Inferior parietal cortex (tissue), 1 donor: ENCODE measurements at regions not wholly inside any gene's neighbourhood (a gene's known extent, or its start where the extent isn't known, plus 50 kb on each side); places are given as distances from the start of the nearest gene placed in this dataset.

Experiments used
- DNase-seq: peaks from one replicate; pipeline ENCODE4 v3.0.0-alpha.2; 2016; ENCODE audit errors: extremely low spot score

- DNase-seq: no peak
Measured at GRCh38 chr16:55154956-55155355, 169.0 kb upstream of the IRX6 start.

GRCh38 chr16:55155815-55156214, 168.2 kb upstream of the IRX6 start:
- no peak for DNase-seq

DNA sequence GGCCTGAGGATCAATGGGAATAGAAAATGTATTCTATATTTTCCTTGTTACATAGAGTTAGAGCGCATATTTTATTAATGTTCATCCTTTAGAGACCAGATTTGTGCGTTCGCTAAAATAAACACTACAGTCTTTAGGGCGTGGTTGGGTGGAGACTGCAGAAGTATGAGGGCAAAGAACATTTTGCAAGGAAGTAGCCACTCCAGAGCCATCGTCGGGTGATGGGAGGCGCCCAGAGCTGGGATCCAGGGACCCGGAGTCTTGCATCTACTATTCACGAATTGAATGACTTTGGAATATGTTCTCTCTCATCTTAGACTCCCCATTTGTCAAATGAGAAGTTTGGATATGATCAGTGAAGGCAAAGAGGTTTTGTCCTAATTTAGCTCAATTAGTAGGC, 154.2 kb upstream of the IRX6 start:
- no peak for DNase-seq

GRCh38 chr16:55171241-55171640, 152.8 kb upstream of the IRX6 start:
- DNase-seq: no peak

GRCh38 chr16:55175389-55175788, 148.6 kb upstream of the IRX6 start:
- DNase-seq: no peak

DNA sequence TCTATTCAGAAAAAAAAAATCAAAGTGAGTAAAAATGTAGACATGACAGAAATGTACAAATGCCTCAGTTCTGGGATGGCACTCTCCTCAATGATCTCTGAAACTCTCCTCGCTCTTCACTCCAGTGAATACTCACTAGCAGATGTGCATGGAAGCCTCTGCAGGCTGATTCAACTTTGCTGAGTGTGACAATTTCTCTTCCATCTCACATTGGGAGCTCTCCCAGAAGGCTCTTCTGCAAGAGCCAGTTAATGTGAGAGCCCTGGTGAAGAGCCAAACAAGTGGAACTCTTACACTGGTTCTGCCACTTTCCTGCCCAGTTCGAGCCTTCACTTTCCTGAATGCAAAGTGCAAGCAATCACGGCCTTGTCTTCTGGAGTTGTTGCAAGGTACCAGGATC, 147.1 kb upstream of the IRX6 start:
- DNase-seq: no peak

GRCh38 chr16:55179411-55179810, 144.6 kb upstream of the IRX6 start:
- no peak for DNase-seq

DNA sequence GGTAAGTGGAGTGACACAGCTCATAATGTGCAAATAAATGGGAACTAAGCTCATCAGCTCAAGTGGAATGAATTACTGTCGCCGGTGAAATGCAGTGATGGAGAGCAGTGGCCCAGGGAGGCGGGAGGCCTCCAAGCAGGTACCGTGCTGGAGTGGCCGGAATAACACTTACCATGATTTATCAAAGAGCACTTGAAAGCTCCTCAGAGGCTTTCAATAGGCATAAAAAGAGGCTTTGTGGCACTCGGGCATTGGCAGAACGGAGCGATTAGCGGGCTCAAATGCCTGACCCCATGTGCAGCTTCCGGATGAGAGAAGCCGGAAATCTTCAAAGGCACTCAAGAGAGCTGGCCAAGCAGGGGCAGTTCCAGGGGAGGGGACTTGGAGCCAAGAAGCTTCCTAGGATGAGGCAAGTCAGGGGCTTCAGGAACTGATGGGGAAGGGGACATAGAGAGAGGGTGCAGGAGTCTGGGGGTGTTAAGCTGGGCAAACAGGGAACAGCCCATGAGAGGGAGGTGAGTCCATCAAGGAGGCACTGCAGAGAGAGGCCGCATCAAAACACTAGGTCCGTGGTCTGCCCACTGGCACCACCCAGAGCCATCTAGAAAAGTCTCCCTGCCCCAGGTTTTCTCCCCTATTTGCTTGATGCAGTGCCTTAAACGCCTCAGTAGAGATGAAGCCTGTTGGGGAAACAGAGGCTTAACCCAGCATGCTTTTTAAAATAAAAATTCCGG, 144.0 kb upstream of the IRX6 start:
- no peak for DNase-seq

- no peak for DNase-seq
Measured at GRCh38 chr16:55184052-55184451, 140.0 kb upstream of the IRX6 start.

DNA sequence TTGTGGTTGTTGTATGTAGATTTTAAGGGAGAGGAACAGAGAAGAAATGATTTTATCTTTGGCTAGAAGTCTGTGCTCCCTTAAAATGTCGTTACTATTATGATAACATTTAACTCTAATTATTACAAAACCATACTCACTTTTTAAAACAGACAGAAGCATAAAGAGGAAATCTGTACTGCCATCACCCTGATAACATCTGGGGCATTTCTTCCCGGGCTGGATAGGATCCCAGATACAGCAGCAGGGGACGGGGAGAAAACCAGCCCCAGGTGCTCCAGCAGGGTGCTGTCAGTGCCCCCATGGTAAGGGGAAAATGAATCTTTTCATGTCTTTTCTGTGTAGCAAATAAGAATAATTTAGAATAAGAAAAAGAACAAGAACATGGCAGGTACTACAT, 139.4 kb upstream of the IRX6 start:
- no peak for DNase-seq

GRCh38 chr16:55189224-55189623, 134.8 kb upstream of the IRX6 start:
- no peak for DNase-seq

DNA sequence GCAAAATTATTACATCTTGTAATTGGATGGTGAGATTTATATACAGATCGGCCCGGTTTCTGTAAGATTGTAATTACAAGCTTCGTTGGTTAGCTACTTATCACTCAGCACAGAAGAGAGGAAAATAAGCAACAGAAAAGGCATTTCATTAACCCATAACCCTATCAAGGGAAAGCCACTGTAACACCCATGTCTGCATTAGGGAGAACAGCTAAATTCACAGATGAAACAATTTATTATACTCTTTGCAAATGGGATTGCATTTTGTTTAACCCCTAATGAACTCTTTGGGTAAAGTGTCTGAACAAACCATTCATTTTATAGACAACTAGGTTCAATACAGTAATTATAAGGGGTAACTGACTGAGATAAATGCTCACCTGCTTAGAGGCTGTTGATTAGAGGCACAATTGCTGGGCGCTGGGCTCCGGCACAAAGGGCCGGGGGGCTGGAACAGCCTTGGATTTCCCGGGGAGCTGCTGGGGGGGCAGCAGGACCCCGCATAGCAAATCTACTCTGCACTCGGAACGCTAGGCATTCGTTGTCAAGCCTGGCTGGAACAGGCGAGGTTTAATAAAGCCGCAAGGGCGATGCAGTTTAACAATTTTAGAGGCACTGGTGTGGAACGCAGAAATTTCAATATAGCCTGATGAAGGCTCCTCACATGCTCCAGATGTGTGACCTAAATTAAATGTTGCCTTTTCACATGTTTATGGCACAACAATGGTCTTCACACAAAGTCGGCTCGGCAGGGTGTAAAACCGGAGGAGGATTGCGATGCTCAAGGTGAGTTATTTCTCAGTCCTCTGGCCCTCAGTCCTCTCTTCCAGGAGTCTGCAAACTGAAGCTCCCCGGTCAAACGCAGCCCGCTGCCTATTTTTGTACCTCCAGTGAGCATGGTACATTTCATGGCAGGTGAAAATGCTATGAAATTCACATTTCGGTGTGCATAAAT, 134.0 kb upstream of the IRX6 start:
- DNase-seq: no peak

GRCh38 chr16:55192734-55193133, 131.3 kb upstream of the IRX6 start:
- DNase-seq: no peak

DNA sequence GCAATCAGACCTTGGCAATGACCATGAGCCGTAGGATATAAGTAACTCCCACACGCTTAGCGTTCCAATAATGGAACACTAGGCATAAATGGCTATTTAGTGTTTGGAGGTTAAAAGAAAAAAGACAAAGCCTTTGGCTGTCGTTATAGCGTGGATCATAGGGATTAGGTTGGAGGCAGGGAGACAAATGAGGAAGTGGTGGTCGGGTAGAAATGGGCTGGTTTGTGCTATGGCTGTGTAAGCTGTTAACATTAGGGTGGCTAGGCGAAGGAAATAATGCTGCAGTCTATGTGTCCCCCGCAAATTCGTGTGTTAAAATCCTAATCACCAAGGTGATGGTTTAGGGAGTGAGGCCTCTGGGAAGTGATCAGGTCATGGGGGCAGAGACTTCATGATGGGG, 120.4 kb upstream of the IRX6 start:
- no peak for DNase-seq

DNA sequence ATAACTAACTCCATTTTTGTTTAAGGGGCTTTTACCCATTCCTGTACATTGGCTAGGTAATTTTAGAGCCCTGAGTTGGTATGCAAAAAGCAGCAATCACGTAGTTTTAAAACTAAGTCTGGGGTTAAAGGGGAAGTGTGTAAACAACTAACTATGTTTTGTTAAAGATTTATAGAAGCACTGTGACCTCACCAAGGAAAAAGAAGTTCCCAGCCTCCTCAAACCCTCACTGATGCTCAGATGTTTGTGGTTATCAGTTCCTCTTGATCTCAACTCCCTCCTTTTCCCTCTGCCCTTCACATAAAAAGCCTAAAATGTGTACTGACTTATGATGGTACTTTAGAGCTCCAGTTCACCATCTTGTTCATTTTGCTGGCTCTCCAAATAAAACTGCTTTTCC, 119.9 kb upstream of the IRX6 start:
- no peak for DNase-seq

GRCh38 chr16:55204923-55205322, 119.1 kb upstream of the IRX6 start:
- no peak for DNase-seq

GRCh38 chr16:55207693-55208428, 116.1 kb upstream of the IRX6 start:
- no peak for DNase-seq

DNA sequence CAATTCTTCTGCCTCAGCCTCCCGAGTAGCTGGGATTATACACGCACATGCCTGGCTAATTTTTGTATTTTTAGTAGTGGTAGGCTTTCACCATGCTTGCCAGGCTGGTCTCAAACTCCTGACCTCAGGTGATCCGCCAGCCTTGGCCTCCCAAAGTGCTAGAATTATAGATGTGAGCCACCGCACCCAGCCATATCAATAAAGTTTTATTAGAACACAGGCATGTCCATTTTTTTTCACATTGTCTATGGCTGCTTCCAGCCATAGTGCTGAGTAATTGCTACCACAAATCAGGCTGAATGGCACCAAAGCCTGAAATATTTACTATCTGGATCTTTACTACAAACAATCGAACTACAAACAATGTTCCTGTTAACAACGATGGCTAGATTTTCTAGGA, 114.4 kb upstream of the IRX6 start:
- no peak for DNase-seq

DNA sequence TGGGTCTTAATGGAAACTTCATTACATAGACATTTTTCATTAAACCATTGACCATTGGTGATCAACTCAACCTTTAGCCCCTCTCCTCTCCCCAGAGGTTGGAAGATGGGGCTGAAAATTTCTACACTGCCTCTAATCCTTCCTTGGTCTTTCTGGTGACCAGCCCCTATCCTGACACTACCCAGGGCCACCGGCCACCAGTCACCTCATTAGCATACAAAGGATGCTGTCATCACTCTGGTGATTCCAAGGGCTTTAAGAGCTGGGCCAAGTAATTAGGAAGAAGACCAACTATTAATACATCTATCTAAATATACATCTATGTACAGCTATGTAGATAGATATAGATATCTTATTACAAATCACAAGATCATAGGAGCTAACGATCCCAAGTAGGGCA, 111.2 kb upstream of the IRX6 start:
- DNase-seq: no peak

DNA sequence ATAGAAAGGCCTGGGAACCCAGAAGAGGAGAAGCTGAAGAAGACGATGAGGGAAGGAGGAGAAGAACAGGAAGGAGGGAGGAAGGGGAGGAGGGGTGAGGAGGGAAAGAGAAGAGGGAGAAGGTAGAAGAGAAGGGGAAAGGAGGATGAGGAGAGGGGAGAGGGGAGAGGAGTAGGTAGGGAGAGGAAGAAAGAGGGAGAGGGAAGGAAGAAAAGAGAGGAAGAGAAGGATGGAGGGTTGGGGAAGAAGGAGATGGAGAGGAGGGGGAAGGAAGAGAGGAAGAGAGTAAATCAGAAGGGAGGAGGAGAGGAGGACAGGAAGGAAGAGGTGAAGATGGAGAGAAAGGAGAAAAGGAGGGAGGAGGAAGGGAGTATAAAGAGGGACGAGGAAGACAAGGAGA, 109.6 kb upstream of the IRX6 start:
- DNase-seq: no peak

DNA sequence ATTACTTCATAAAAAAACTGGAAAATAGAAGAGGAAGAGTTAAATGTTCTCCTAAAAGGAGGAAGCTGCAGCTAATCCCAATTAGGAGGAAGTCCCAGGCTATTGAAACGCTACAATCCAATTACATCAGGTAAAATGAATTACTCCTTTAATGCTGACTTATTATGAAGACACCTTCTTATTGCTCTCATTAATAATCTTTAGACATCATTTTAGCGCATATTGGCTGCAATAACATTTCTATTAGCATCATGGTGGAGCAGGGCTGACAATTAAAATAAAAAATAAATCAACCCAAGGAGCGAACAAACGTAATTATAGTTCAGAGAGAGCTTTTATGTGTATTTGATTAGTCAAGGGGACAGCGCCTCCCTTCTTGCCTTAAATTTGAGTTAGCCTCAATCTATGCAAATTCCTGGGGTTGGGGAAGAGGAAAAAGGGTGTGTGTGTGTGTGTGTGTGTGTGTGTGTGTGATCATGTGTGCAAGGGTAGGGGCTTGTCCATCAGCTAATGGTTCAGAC, 109.0 kb upstream of the IRX6 start:
- DNase-seq: no peak

DNA sequence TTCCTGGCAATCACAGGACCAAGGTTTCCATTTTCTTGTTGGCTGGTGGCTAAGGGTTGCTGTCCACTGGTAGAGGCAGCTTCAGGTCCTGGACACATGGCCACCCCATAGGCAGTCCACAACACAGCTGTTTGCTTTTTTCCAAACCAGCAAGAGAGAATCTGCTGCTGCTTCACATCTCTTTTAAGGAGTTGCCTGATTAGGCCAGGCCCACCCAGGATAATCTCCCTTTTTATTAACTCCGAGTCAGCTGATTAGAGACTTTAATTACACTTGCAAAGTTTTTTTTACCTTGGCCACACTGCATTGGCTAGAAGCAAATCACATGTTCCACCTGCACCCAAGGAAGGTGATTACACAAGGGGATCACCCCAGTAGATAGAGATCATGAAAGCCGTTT, 106.6 kb upstream of the IRX6 start:
- no peak for DNase-seq
